Thoracic aorta (tissue), 2 donors: ENCODE measurements at regions not wholly inside any gene's neighbourhood (a gene's known extent, or its start where the extent isn't known, plus 50 kb on each side); places are given as distances from the start of the nearest gene placed in this dataset.

Experiments
- ATAC-seq: fragments of 150-250 bp; one replicate; pipeline ENCODE4 v1.8.0; 2017; ENCODE audit warnings: low read depth; ENCODE audit not compliant: insufficient number of reproducible peaks, low FRiP score
- DNase-seq: peaks from one replicate; pipeline ENCODE4 v3.0.0-alpha.2; 2020; ENCODE audit warnings: low spot score
- H3K27ac ChIP-seq, 2 donors: fragments of 200-600 bp; sonication (generic); 1 replicate in 1 of 2; 2 replicates in 1 of 2; pipeline ENCODE4 v1.5.1; 2016; ENCODE audit warnings: mild to moderate bottlenecking in 2 of 2, moderate library complexity in 2 of 2
- H3K27me3 ChIP-seq: fragments of 200-600 bp; sonication (generic); replicated peaks from 2 replicates; pipeline ENCODE4 v1.6.0; 2016; ENCODE audit warnings: mild to moderate bottlenecking; ENCODE audit not compliant: insufficient read depth
- H3K36me3 ChIP-seq: fragments of 200-600 bp; sonication (generic); one replicate; pipeline ENCODE4 v1.5.1; 2016
- H3K4me1 ChIP-seq, 2 donors: fragments of 200-600 bp; sonication (generic); 1 replicate in 1 of 2; 2 replicates in 1 of 2; pipeline versions ENCODE4 v1.5.1 to v1.6.0; 2016; ENCODE audit warnings: low read depth in 2 of 2, mild to moderate bottlenecking in 1 of 2; ENCODE audit not compliant: control insufficient read depth in 1 of 2
- H3K4me3 ChIP-seq: fragments of 200-600 bp; sonication (generic); 2 replicates; pipeline ENCODE4 v1.5.1; 2016; ENCODE audit warnings: mild to moderate bottlenecking
- H3K9me3 ChIP-seq: fragments of 200-600 bp; sonication (generic); 2 replicates; pipeline ENCODE4 v1.5.1; 2016
- CTCF ChIP-seq: fragments of 200-600 bp; sonication (generic); IDR thresholded peaks from one replicate; pipeline ENCODE4 v1.5.1; 2019; ENCODE audit warnings: antibody characterized with exemption

GRCh38 chr10:58017719-58018367 lies 249.9 kb downstream of the IPMK start:
- H3K27ac ChIP-seq: no peak overlapping the region
- no peak for TF ChIP-seq CTCF
- no peaks in the 10 kb centered on the region for H3K4me1 ChIP-seq
- H3K27me3 ChIP-seq: no peaks in the 10 kb centered on the region
- H3K4me3 ChIP-seq: no peak overlapping the region
- no peaks in the 10 kb centered on the region for H3K9me3 ChIP-seq
- ATAC-seq (no peak), DNase-seq (no peak)
- no peaks in the 10 kb centered on the region for H3K36me3 ChIP-seq

- DNase-seq (no peak), ATAC-seq (no peak)
- Histone ChIP-seq H3K9me3 (no peaks in the 10 kb centered on the region), H3K36me3 (no peaks in the 10 kb centered on the region), H3K4me1 (no peaks in the 10 kb centered on the region), H3K27ac (no peak overlapping the region), H3K27me3 (no peaks in the 10 kb centered on the region), H3K4me3 (no peak overlapping the region)
- no peak for TF ChIP-seq CTCF
Measured at GRCh38 chr10:58016614-58017013, 251.1 kb downstream of the IPMK start.

GRCh38 chr10:58014436-58014835 lies 253.3 kb downstream of the IPMK start:
- no peaks in the 10 kb centered on the region for H3K4me1 ChIP-seq
- H3K4me3 ChIP-seq: no peak overlapping the region
- H3K36me3 ChIP-seq: no peaks in the 10 kb centered on the region
- no peaks in the 10 kb centered on the region for H3K27me3 ChIP-seq
- no peaks in the 10 kb centered on the region for H3K9me3 ChIP-seq
- ATAC-seq (no peak), DNase-seq (no peak)
- H3K27ac ChIP-seq: no peak overlapping the region
- no peak for TF ChIP-seq CTCF

GRCh38 chr10:58013406-58013805 lies 254.3 kb downstream of the IPMK start:
- H3K36me3 ChIP-seq: no peaks in the 10 kb centered on the region
- H3K4me3 ChIP-seq: no peak overlapping the region
- no peaks in the 10 kb centered on the region for H3K9me3 ChIP-seq
- H3K27me3 ChIP-seq: no peaks in the 10 kb centered on the region
- no peaks in the 10 kb centered on the region for H3K4me1 ChIP-seq
- no peak for DNase-seq
- no peak for TF ChIP-seq CTCF
- ATAC-seq: no peak
- no peak overlapping the region for H3K27ac ChIP-seq

- no peak for TF ChIP-seq CTCF
- Histone ChIP-seq H3K9me3 (no peaks in the 10 kb centered on the region), H3K27me3 (no peaks in the 10 kb centered on the region), H3K4me3 (no peak overlapping the region), H3K27ac (no peak overlapping the region), H3K36me3 (no peaks in the 10 kb centered on the region), H3K4me1 (no peaks in the 10 kb centered on the region)
- ATAC-seq: no peak
- no peak for DNase-seq
Measured at GRCh38 chr10:58010073-58010702, 257.5 kb downstream of the IPMK start.
